OCI-LY3 (cell line): ENCODE measurements at regions not wholly inside any gene's neighbourhood (a gene's known extent, or its start where the extent isn't known, plus 50 kb on each side); places are given as distances from the start of the nearest gene placed in this dataset.
"Not testable (repeated sequence)": the region's sequence is repeated elsewhere in the genome, so short reads cannot be mapped to it uniquely, and the experiment has no call there.

Experiments used
- EZH2phosphoT487 ChIP-seq: fragments of 200-600 bp; shearing (Covaris generic); IDR thresholded peaks from 2 replicates; pipeline ENCODE4 v1.6.1; 2018; ENCODE audit warnings: antibody characterized with exemption, mixed run types, low read depth
- TF ChIP-seq, protein P1 (sequence below): fragments of 200-600, 300-600 bp; sonication (generic); IDR thresholded peaks from 2 replicates; pipeline ENCODE4 v1.5.1; 2014; ENCODE audit warnings: antibody characterized with exemption, low read length, low read depth

DNA sequence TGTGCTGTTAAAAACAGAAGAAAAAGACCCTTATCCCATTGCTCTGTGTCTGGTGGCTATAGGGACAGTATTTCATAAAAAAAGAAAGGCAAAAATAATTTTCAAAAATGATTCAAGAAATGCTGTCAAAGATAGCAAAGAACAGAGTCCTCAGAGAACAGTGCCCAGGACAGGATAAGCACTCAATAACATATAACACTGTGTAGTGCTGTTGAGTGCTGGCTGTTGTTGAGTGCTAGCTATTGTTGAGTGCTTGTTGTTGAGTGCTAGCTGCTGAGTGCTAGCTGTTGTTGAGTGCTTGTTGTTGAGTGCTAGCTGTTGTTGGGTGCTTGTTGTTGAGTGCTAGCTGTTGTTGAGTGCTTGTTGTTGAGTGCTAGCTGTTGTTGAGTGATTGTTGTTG is 94.5 kb upstream of the PLGLB2 start:
- TF ChIP-seq, protein P1, sequence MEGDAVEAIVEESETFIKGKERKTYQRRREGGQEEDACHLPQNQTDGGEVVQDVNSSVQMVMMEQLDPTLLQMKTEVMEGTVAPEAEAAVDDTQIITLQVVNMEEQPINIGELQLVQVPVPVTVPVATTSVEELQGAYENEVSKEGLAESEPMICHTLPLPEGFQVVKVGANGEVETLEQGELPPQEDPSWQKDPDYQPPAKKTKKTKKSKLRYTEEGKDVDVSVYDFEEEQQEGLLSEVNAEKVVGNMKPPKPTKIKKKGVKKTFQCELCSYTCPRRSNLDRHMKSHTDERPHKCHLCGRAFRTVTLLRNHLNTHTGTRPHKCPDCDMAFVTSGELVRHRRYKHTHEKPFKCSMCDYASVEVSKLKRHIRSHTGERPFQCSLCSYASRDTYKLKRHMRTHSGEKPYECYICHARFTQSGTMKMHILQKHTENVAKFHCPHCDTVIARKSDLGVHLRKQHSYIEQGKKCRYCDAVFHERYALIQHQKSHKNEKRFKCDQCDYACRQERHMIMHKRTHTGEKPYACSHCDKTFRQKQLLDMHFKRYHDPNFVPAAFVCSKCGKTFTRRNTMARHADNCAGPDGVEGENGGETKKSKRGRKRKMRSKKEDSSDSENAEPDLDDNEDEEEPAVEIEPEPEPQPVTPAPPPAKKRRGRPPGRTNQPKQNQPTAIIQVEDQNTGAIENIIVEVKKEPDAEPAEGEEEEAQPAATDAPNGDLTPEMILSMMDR: not testable (repeated sequence)
- not testable (repeated sequence) for TF ChIP-seq EZH2phosphoT487
